ENCODE measurements at regions not wholly inside any gene's neighbourhood (a gene's known extent, or its start where the extent isn't known, plus 50 kb on each side); places are given as distances from the start of the nearest gene placed in this dataset.

DNA sequence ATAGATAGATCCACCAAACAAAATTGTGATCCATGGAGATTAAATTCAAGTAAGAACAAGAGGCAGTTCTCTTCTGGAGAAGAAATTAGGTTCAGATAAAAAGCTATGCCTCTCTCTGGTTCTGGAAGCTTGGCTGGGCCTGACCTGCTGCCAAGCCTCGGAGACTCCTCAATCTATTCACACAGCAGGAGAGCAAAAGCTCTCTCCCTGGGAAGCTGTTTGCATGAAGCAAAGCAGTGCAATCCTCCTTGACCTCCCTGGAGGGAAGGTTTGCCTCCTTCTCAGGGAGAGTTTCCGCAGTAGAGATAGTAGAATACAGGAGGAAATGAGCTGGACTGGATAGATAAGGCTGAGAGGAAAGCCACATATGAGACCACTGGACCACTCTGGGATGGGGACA lies 78.1 kb upstream of the GNAO1 start:
- TF ChIP-seq CTCF (IDR thresholded peaks at IDR 0.05): no peak
- TF ChIP-seq EP300 (IDR thresholded peaks at IDR 0.05): no peak

Measured in ovary (tissue), 3 donors.